HG02938 (cell line): ENCODE measurements at regions not wholly inside any gene's neighbourhood (a gene's known extent, or its start where the extent isn't known, plus 50 kb on each side); places are given as distances from the start of the nearest gene placed in this dataset.
A peak's percentile ranks its signal among the peaks of the same experiment; 100 is the strongest.
"Not testable (repeated sequence)": the region's sequence is repeated elsewhere in the genome, so short reads cannot be mapped to it uniquely, and the experiment has no call there.

Experiments used
- ATAC-seq: cut with Tn5 transposase; IDR thresholded peaks from one replicate; pipeline ENCODE4 v1.9.1; 2021; ENCODE audit warnings: mild to moderate bottlenecking, moderate library complexity; ENCODE audit not compliant: unreplicated experiment

DNA sequence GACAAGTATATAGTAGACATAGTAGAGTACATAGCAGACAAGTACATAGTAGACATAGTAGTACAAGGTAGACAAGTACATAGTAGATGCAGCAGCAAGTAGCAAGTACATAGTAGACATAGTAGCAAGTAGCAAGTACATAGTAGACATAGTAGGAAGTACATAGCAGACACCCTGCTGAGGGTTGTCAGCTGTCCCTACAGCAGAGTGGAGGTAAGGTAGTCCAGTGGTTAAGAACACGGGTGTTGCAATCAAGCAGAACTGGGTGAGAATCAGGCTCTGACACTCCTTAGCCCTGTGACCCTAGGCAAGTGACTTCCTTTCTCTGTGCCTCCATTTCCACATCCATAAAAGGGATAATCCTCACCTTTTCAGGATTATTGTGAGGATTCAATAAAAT, 94.7 kb downstream of the NOG start:
- no peak for ATAC-seq

DNA sequence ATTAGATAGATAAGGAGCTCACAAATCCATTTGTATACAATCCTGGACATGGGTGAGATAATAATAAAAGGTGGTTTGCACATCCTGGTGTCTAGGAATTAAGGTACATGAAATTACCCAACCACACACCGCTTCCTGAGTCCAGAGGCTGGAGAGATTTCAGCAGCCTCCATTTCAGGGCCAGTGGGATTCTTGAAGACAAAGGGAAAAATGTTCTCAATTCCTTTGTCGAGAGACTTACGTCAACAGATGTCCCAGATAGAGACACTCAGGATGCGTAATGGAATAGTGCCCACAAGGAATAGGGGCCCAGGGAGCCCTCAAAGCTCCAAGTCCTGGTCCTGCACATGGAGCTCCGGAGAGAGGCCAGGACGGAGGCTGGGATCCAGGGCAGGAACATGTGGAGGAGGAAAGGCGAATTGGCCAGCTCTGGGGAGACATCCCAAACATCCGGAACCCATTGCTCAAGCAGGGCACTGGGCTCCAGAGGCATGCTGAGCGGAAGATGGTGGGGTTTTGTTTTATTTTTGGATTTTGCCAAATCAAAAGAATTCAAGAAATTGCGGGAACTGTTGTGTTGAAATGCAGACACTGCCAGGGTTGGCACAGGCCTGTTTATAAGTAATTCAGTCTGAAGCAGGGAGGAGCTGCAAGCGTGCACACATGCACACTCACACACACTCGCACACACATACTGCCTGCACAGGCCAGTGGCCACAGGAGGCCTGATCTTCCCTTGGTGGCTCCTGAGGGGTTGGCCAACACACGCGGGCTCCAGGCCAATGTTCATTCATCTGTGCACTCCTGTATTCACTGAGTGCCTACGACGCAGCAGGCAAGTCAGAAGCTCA, 97.2 kb downstream of the NOG start:
- no peak for ATAC-seq

DNA sequence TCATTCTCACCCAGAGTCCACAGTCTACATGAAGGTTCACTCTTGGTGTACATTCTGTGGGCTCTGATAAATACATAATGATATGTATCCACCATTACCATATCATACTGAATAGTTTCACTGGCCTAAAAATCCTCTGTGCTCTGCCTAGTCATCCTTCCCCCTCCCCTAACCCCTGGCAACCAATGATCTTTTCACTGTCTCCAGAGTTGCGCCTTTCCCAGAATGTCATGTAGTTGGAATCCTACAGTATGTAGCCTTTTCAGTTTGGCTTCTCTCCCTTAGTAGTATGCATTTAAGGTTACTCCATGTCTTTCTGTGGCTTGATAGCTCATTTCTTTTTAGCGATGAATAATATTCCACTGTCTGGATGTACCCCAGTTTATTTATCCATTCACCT, 101.3 kb downstream of the NOG start:
- no peak for ATAC-seq

DNA sequence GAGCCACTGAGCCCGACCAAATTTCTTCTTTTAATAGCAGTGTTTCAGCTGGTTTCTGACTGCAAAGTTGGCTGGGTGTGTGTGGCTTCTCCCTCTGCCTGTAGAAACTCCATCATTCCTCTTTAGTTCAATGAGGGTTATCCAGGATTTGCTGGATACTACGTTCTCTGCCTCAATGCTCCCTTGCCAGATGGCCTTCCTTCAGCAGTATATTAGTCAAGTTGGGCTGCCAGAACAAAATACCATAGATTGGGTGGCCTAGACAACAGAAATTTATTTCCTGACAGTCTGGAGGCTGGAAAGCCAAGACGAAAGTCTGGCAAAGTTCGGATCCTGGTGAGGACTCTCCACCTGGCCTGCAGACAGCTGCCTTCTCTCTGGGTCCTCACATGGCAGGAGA, 103.7 kb downstream of the NOG start:
- ATAC-seq = no peak

DNA sequence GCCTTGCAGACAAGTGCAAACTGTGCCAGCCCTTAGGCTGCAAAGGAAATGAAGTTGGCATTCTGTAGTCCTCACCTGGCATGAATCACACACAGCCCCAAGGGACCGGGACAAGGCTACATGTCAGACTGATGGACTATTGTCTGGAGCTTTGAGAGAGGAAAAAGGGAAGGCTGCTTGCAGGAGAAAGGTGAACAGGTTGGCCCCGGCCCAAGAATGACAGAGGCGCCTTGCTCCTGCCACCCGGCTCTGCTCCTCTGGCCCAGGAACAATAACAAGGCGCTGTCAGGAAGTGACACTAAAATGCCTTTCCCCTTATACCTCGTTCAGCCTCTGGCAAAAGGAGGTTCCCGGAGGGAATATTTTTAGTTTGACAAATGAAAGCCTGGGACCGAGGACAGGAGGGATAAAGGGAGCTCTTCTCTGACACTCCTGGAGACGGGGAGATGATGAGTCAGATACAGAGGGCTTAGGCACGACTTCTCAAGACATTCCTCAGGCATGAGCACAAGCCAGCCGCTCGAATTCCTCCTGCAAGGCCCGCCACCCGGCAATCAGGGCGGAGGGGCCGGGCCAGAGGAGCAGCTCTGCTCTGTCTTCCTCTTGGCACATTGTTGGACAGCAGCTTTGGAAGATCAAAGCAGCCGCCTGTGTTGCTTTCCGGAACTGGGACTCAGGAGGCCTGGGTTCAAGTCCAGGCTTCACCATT, 105.8 kb downstream of the NOG start:
- no peak for ATAC-seq

DNA sequence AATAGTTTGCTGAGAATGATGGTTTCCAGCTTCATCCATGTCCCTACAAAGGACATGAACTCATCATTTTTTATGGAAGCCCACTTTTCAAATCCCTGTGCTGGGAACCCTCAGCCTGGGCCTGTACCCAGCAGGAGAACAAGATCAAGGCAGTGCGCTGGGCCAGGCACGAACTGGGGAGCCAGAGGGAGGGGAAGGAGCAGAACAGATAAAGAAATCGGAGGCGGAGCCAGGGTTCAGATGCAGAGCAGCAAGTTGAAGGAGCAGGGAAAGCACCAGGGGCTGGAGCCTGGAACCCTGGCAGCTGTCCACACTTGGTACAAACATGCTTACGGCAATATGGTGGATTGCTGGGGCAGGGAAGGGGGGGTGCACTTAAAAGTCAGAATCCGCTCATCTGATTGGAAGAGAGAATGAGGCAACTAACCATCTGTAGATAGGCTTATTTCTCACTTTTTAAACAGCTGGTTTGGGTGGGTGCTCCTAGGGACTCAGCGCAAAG, 107.5 kb downstream of the NOG start:
- no peak for ATAC-seq

DNA sequence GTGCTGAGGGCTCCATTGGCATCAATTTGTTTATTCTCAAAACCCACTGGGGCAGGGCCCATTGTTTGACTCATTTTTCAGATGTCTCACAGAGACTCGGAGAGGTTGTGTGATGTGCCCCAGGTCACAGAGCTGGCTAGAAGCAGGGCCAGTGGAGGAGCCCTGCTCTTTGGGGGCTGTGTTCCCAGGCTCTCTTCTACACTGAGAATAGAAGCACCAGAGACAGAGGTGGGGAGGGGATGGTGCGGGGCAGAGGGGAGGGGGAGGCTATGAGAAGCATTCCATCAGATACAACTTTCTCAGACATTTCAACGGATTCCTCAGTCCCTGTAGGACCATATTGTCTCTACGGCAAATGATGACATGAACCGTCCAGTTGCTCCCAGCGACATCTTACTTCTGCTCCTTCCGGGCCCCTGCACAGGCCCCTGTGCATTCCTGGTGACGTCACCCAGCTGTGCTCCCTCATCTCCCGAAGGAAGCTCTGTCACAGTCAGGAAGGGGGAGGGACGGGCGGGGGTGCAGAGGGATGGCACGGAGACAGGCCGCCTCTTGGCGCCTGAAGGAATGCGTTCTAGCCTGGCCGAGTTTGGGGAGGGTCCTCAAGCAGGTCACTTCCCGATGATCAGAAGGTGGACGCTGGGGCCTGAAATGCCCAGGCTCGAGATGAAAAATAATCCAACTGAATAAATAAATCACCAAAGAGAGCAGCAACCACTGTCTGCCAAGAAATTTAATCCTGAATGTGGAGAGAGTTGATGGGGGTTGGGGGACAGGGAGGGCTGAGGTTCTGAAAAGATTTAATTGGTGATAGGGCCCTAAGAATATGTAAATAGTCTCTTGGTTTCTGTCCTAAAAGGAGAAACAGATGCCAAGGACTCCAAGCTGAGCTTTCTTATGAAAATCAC, 114.1 kb downstream of the NOG start:
- no peak for ATAC-seq

DNA sequence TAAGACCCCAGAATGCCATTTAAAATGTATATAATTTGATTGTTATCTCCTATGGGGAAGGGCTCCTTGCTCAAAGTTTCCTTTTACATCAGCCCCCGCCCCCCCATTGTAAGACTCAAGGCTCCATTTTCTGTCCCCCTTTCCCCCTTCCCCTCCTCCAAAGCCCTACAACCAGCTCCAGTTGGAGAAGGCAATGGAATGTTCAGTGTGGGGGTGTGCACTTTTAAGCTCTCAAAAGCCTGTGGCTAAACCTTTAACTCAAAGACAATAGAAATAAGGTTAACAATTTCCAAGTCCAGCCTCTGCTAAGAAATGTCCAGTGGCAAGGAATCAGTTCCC, 114.7 kb downstream of the NOG start:
- no peak for ATAC-seq

DNA sequence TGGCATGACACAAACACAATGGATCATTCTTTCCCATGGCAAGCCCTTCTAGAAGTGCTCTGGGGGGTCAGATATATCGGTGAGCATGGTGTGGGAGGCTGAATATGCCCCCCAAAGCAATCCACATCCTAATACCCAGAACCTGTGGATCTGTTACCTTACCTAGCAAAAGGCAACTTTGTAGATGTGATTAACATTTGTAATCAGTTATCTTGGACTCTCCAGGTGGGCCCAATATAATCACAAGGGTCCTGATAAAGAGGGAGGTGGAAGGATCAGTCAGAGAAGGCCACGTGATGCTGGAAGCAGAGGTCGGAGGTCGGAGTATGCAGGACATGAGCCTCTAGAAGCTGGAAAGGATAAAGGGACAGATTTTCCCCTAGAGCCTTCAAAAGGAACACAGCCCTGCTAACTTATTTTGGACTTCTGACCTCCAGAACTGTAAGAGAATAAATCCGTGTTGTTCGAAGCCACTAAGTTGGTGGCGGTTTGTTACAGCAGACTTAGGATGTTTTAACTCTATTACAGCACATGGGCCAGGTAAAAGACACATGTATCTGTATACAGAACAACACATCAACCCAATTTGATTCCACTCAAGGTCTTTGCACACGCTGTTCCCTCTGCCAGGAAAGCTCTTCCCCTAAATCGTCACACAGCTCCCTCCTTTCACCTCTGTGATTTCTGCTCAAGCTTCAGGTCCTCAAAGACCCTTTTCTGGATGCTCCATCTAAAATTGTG, 115.3 kb downstream of the NOG start:
- ATAC-seq = no peak

DNA sequence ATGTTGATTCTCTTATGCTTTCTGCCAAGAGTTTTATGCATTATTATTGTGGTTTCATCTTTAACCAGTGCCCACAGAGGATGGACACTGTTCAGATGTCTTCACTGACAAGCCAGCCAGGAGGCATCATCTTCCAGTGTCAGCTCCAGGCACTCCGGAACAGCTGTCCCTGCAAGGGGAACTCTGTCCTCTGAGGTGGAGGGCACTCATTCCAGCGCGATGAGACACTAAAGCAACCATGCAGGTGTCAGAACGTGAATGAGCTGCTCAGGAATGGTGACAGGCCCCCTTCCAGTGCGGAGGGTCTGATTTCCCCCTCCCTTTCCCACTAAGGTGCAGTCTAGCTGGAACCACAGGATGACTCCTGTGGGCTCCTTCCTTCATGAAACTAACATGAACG, 117.5 kb downstream of the NOG start:
- no peak for ATAC-seq

DNA sequence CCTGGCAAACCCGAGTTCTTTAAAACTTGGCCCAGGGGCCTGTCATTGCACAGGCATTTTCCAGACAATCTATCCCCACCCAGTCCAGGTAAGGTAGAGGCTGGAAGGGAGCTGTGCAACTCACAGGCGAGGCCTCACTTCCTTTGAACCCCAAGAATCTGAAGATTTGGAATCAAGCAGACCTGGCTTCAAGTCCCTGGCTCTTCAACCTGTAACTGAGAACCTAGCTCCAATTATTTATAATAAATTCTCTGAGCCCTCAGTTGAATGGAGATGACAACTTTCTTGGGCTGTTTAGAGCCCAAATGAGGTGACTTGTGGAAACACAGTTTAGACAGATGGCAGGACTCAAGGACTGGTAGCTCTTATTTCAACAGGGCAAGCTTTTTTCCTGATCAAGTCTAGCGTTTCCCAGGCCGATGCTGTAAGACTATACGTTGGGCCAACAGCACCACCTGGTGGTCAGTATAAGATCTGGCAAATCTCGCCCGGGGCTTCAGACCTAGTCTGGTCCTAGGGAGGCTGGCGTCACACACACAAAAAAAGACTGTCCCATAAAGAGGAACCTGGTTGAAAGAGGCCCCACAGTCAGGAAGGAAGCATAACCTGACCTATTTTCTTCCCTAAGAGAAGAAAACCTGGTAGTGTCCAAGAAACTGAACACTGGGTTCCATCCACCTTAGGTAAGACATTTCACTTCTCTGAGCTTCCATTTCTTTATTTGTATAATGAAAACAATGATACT, 117.9 kb downstream of the C17orf67 start:
- ATAC-seq = peak; percentile 81

DNA sequence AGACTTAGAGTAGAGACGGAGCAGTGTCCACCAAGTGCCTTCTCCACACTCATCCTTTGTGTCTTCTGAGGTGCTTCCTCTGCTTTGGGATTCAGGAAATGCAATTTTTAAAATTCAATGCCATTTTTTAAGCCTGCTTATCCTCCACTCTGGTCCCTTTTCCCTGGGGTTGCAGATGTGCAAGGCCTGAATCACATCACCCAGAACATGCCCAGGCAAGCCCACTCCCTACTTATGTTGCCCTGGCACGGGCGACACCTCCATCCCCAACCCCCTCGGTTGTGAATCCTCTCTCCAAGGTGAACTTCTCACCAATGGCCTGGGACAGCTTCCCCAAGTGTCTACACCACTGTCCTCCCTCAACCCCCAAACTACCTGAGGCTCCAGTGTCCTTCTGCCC, 116.2 kb downstream of the C17orf67 start:
- ATAC-seq = no peak

DNA sequence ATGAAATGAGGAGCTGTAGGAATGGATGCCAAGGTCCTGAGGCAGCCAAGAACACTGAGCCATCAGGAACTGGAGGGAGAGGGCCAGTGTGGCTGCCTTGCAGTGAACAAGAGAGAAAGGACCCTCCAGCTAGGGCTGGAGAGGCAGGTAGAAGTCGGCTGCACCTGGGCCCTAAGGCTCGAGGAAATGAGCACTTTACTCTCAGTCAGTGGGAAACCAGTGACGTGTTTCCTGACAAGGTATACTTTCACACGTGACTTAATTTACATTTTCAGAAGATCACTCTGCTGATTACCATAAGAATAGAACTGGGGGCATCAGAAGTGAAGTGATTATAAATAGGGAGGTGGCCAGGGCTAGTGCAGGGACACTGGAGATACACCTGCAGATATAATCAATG, 115.2 kb downstream of the C17orf67 start:
- ATAC-seq = no peak

DNA sequence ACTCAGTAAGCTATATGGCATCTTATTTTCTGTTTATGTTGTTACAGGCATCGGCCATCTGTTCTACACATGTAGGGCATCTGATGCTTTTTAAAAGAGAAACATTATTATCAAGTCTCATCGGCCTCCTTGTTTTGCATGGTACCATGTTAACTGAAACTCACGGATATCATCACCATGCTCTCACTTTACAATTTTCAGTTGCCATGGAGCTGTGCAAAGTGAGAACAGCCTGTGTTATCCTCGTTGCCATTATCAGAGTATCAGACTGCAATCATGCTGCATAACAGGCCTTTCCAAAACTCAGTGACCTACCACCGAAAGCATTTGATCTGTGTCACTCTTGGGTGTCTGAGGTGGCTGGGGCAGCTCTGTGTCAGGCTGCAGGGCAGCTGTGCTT, 110.3 kb downstream of the C17orf67 start:
- ATAC-seq = no peak

DNA sequence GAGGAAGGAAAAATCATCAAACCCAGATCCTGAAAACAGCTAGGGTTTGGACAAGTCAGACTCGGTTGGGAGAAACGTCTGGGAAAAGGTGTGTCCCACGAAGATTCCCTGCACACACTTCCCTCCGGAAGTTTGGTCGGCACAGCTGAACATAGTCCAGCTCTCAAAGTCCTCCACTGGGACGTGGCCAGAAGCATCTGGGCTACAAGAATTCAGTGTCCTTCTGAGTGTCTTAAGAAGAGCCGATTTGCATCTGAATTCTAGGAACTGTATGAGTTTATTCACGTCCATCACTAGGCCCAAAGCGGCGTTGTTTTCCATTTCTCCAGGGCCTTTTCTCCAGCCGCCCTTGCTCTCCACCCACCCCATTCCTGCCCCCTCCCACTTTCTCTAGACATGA, 109.1 kb downstream of the C17orf67 start:
- no peak for ATAC-seq

DNA sequence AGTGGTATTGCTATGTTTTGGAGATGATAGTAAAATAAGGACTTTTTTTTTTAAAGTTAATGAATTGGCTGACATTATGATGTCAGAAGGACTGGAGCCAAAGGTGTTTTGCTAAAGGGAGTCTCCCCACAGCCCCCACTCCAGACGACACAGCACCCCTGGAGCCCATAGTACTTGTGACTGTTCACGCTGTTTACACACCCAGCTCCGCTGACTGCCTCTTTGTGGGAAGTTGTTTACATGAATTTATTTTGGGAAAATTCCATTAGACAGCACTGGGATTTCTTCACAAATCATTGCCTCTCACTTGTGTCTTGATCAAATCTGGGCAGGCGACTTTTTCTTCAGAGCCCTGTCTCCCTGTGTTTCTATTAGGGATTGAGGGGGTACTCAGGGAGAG, 108.6 kb downstream of the C17orf67 start:
- ATAC-seq = no peak

DNA sequence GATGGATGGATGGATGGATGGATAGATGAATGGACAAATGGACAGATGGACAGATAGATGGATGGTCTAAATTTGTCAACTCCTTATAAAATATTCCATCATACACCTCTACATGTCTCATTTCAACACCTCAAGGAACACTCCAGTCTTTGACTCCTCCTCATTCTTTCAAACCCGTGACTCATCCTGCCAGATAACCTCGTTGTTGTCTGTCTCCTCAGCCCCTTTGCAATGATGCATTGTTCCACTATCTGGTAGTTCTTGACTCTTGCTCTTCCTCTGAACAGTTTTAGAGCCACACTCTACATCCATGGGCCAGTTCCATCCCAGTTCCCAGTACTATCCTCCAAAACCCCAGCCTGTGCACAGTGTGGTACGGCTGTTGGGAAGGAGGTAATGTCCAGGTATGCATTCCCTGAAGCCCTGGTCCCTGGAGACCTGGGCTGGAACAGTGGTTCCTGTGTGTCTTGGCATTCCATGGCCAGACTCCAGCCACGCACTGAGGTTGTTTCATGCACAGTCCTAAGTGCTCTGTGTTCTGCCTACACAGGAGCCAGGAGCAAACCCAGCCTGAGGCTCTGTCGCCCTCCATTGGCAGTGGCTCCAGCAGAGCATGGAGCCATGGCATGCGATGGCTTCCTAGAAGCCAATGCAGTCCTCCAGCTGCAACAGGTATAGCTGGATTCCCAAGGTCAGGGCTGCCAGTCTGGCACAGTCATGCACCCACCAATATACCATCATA, 105.7 kb downstream of the C17orf67 start:
- no peak for ATAC-seq

DNA sequence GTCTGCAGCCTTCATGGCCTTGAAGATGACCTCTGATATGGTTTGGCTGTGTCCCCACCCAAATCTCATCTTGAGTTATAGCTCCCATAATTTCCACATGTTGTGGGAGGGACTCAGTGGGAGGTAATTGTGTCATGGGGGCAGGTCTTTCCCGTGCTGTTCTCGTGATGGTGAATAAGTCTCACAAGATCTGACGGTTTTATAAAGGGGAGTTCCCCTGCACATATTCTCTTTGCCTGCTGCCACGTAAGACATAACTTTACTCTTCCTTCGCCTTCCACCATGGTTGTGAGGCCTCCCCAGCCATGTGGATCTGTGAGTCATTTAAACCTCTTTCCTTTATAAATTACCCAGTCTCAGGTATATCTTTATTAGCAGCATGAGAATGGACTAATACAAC, 102.6 kb downstream of the C17orf67 start:
- not testable (repeated sequence) for ATAC-seq

DNA sequence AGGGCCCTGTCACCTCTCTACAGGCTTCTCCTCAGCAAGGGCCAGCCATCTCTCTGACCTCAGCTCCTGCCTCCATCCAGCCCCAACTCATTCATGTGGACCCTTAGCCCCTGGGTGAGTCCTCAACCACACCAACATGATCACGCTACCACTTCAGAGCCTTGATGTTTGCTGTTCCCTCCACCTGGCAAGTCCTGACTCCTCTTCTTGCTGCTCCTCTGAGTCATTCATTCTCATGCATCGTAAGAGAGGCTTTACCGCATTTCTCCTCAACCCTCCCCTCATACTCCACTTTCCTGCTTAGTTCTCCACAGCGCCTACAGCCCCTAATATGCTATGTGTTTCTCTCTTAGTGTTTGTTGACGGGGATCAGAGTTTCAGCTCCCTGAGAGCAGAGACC, 99.9 kb downstream of the C17orf67 start:
- no peak for ATAC-seq
